NCI-H774 (cell line): ENCODE measurements at regions not wholly inside any gene's neighbourhood (a gene's known extent, or its start where the extent isn't known, plus 50 kb on each side); places are given as distances from the start of the nearest gene placed in this dataset.
A peak's percentile ranks its signal among the peaks of the same experiment; 100 is the strongest.
"Not testable (repeated sequence)": the region's sequence is repeated elsewhere in the genome, so short reads cannot be mapped to it uniquely, and the experiment has no call there.

Source experiments
- DNase-seq: peaks from one replicate; lab custom pipeline; 2025; lab: John Stamatoyannopoulos, UW

DNA sequence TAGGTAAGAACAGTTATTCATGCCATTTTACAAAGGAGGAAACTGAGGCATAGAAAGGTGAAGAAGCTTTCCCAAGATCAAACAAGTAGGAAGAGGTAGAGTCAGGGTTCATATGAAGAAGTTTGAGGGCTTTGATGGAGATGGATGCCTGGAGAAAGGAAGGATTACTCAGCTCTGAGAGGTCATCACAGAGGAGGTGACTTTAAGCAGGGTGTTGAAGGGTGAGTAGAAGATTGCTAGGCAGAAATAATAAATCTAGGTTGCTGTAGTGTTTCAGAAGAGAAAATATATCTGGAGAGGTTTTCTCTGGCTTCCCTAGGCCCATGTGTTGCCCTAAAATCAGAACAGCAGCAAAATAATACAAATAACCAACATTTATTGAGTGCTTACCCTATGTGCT lies 196.3 kb downstream of the PALM2AKAP2 start:
- no peak for DNase-seq

DNA sequence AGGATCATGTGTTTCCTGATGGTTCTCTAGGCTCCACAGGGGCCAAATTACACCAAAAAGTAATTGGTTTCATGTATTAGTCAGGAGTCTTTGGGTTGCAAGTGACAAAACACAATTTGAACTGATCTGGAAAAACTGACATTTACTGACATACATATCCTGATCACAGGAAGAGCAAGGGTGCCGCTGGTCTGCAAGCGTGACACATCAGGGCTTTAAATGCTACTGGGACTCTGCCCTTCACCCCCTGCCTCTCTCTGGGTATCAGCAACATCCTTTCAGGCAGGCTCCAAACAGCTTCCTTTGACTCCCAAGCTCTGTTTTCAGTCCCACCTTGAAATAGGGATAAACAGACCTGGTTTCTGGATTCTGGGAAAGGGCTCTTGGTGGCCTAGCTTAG lies 197.5 kb downstream of the PALM2AKAP2 start:
- DNase-seq = no peak

GRCh38 chr9:109981091-109981490 lies 201.1 kb downstream of the PALM2AKAP2 start:
- DNase-seq = no peak

DNA sequence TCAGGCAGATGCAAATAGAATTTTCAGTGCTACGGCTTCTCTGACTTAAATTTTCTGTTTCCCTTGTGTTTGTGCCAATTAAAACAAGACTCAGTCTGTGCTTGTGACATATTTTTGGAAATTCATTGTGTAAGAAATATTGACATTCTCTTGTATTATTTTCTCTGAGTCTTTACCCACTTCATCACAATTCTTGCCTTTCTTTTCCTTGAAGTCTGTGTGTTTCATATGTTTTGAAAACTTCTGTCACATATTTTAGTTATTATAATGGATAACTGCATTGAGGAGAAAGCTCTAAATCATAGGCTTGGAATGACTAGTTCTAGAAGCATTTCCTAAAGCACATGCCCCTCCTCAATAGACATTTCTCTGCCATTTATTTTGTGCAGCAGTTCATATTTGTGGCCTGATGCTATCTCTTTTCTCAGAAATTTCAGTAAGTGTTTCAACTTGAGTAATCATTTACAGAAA lies 206.6 kb downstream of the PALM2AKAP2 start:
- no peak for DNase-seq

DNA sequence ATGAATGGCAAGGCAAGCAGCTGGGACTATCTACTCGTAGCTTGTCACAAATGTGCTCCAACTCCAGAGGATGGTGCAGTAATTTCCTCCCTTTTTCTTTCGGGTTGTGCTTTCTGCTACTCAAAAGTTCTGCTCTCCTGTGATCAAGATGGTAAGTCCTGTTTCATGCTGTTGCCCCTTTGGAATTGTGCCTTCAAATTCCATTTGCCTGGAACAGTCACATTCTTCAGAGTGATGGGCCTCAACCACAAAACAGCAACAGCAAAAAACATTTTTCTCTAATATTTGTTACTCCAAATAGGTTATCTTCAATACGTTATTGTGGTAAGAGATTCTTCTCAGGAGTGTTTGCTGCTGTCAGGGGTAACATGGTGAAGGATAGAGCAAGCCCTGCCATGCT lies 209.3 kb downstream of the PALM2AKAP2 start:
- no peak for DNase-seq

DNA sequence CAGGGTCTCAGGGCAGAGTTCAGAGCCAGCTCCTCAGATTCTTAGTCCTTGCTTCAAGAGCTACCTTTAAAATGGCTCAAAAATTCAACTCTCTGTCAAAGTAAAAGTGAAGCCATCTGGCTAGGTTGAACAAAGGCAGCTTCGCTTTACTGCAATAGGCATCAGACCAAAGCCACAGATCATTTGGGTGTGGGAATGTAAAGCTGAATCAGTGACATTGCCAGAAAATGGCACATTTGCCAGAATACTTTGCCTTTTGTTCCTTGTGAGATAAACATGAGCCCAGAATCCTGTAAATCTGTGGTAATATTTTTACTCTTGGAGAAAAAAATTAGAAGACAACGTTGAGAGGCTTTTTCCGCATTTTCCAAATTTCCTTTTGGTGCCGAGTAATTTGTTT lies 210.5 kb downstream of the PALM2AKAP2 start:
- DNase-seq = no peak

DNA sequence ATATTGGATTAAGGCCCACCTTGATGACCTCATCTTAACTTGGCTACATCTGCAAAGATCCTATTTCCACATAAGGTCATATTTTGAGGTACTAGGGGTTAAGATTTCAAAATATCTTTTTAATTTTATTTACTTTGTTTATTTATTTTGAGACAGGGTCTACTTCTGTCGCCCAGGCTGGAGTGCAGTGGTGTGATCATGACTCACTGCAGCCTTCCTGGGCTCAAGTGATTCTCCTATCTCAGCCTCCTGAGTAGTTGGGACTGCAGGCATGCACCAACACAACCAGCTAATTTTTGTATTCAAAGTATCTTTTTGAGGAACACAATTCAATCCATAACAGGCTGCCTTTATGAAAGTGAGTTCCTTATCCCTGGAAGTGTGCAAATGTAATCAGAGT lies 212.3 kb downstream of the PALM2AKAP2 start:
- DNase-seq = no peak

DNA sequence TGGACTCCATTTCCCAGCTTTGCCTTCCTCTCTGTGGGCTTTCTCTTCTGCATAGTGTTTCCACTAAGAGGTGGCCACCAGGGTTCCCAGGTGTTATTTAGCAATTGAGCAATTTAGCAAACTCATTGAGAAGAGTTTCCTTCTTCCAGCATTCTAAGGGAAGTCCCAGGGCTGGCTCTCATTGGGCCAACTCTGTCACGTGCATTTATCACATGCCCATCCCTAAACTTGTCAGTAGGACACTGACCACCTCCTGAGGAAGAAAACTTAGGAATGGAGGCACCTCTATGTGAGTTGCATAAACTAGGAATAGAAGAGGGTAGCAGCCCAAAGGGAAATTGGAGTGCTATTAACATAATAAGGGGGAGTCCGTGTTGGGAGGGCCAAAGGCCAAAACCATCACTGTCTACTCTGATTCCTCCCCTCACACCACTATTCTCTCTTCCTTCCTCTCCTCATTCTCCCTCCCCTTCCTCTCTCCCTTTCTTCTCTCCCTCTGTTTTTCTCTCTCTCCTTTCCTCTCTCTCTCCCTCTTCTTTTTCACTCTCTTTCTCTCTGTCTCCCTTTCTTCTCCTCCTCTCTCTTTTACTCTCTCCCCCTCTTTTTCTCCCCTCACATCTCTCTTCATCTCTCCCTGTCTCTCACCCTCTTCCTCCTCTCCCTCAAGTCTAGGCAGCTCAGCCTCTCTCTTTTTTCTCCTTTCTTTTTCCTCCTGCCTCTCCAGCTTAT lies 213.4 kb downstream of the PALM2AKAP2 start:
- DNase-seq = no peak

DNA sequence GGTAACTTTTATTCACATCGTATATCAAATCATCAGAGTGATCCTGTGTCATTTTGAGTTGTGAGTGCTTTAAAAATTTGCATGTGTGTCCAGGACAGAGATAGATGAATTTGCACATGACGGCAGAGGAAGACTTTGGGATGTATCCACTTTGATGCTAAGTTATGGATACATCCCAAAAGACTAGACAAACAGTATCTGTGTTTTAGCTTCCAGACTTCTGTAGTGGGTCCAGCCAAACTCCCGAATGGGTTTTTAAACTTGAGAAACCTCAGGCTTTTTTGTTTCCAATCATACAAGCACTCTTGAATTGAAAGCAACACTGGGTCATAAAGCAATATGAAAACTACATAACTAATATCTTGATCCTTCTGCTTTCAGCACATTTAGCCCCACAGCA lies 213.8 kb downstream of the C9orf152 start:
- no peak for DNase-seq

GRCh38 chr9:109996936-109997580 lies 210.9 kb downstream of the C9orf152 start:
- no peak for DNase-seq

DNA sequence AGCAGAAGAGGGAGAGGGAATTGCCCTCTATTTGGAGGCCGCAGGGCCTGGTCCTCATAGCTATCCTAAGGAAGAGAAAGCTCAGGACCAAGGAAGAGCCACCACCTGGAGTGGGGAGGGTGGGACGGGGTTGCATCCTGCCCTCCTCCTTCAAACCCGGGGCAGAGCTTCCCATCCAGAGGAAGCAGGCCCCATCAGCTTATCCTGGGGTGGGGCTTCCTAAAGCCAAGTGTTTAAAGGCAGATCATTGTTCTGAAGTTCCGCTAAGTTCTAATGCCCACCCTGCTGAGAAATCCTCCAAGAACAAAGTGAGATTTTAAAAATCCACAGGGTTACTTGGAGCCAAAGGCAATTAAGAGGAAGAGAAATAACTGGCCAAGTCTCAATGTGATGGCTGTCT lies 210.3 kb downstream of the C9orf152 start:
- no peak for DNase-seq

DNA sequence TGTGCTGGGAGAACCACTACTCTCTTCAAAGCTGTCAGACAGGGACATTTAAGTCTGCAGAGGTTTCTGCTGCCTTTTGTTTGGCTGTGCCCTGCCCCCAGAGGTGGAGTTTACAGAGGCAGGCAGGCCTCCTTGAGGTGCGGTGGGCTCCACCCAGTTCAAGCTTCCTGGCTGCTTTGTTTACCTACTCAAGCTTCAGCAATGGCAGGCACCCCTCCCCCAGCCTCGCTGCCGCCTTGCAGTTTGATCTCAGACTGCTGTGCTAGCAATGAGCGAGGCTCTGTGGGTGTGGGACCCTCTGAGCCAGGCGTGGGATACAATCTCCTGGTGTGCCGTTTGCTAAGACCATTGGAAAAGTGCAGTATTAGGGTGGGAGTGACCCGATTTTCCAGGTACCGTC lies 202.4 kb downstream of the C9orf152 start:
- DNase-seq = not testable (repeated sequence)

DNA sequence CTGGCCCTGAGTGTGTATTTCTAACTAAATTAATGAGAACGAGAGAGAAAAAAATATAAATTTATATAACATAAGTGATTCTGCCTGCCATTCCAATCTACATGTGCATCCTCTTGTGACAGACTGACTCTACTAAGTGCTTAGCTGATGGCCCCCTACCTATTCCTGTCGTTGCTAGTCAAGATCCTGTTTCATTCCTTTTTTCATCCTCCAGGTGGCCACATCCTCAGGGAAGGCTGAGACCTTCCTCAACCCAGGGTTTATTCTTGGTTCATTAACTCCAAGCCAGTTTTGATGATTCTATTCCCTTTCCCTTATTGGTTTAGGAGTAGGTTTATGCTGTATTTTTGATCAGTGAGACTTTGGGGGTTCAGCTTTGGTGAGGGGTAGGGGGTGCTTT lies 201.3 kb downstream of the C9orf152 start:
- DNase-seq = no peak

DNA sequence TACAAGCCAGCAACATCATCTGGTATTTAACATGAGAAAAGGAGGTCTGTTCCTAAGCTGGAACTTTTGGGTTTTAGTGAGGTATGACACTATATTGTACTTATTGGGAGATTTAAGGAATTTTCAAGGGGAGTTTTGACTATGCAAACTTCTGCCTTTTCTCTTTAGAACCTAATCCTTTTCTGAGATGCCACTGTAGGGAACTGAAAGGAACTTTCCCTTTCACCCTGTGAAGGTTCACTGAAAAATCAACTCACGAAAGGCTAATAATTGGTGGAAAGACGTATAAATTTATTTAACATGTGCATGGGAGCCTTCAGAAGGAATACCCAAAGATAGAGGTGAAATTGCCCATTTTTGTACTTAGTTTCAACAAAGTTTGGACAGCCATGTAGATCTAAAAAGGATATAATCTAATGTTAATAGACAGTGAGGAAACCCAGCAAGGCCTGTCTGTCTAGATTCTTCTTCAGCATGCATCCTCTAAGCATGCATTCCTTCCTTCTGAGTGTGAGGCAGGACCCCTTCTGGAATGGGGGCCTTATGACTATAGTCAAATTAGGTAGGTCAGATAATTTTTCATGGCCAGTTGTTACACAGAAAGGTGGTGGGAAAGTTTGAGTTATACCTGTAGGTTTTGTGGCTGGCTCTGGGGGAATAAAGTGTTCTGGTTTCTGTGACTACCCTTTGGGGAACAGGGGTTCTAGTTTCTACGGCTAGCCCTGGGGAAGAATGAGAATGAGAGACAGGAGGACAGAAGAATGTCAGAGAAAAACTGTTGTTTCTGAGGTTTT lies 200.3 kb downstream of the C9orf152 start:
- no peak for DNase-seq

DNA sequence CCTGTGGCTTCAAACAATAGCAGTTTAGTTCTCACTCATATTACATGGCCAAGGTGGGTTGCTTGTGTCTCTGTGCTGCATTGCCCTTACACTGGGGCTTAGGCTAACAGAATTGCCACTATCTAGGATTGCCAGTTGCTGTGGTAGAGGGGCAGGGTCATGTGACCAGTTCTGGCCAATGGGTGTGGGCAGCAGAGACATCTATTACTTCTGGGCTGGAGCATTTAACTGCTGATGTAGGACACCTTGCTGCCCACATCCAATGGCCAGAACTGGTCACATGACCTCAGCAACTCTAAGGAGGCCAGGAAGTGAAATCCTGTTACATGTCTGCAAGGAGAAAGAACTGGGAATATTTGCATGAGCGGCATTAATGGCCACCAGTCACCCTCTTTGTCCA lies 199.3 kb downstream of the C9orf152 start:
- no peak for DNase-seq

DNA sequence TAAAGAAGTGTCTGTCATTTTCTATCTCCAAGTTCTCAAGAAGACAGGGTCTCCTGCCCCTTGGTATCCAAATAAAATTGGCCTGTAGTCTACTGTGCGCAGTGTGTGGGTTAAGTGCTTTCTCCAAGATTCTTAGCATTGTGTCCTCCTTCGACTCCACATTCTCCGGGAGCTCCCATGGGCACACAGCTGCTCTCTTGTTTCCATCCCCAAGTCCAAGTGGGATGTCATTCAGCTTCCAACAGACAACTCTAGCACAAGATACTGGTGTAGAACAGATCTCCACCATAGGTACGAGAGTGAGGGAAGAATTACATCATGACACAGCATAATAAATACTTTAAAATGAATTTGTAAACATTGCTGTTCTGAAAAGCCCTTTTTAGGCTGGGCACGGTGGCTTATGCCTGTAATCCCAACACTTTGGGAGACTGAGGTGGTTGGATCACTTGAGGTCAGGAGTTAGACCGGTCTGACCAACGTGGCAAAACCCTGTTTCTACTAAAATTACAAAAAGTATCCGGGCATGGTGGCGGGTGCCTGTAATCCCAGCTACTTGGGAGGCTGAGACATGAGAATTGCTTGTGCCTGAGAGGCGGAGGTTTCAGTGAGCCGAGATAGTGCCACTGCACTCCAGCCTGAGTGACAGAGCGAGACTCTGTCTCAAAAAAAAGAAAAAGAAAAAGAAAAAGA lies 196.2 kb downstream of the C9orf152 start:
- DNase-seq = no peak

GRCh38 chr9:110013064-110013463 lies 194.9 kb downstream of the C9orf152 start:
- DNase-seq = no peak

GRCh38 chr9:110015759-110016158 lies 192.2 kb downstream of the C9orf152 start:
- DNase-seq = no peak

- peak; percentile 27 for DNase-seq
Observed at GRCh38 chr9:110016340-110016739, 191.6 kb downstream of the C9orf152 start.

DNA sequence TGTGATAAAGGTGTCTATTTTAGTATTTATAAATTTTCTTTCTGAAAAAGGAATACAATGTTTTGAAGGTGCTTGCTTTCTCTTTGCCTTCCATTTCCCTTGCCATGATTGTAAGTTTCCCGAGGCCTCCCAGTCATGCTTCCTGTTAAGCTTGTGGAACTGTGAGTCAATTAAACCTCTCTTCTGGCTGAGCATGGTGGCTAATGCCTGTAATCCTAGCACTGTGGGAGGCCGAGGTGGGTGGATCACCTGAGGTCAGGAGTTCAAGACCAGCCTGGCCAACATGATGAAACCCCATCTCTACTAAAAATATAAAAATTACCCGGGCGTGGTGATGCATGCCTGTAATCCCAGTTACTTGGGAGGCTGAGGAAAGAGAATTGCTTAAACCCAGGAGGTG lies 187.7 kb downstream of the C9orf152 start:
- DNase-seq = not testable (repeated sequence)

DNA sequence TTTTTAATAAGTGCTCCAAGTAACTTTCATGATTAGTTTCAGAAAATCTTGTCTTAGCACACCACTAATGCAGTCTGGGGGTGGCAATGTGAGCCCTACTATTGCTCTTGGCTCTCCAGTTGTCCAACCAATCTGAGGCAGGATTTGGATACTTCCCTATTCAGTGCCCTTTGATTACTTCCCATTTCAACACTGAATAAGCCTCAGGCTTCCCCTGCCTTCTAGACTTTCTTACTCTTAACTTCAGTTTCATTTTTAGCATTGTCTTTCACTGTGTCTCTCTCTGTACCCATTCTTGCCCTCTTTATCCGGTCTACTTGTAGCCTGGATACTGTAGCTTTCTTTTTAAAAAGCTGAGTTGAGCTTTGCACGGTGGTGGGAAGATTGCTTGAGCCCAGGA lies 186.1 kb downstream of the C9orf152 start:
- no peak for DNase-seq

GRCh38 chr9:110023221-110023620 lies 184.7 kb downstream of the C9orf152 start:
- DNase-seq = not testable (repeated sequence)
